GM23338 (cell line): ENCODE measurements at regions not wholly inside any gene's neighbourhood (a gene's known extent, or its start where the extent isn't known, plus 50 kb on each side); places are given as distances from the start of the nearest gene placed in this dataset.

Experiments used
- ATAC-seq: fragments of 200-7000 bp; cut with Tn5 transposase; 3 replicates; pipeline ENCODE4 v1.9.1; 2020
- DNase-seq: peaks from one replicate; pipeline ENCODE4 v3.0.0-alpha.2; 2015; ENCODE audit warnings: low spot score
- H2AFZ ChIP-seq: fragments of 200-600 bp; sonication (generic); 2 replicates; pipeline ENCODE4 v1.8.0; 2016; ENCODE audit warnings: antibody characterized with exemption, mild to moderate bottlenecking, moderate library complexity
- H3F3A ChIP-seq: fragments of 200-600 bp; sonication (generic); replicated peaks from 2 replicates; pipeline ENCODE4 v1.8.0; 2017; ENCODE audit warnings: antibody characterized with exemption, mixed run types, low read depth
- H3K27ac ChIP-seq: fragments of 200-600 bp; sonication (generic); 2 replicates; pipeline ENCODE4 v1.6.1; 2016; ENCODE audit warnings: low read depth
- H3K27me3 ChIP-seq: fragments of 200-600 bp; sonication (generic); 2 replicates; pipeline ENCODE4 v1.8.0; 2016; ENCODE audit warnings: mild to moderate bottlenecking, mixed run types, moderate library complexity; ENCODE audit not compliant: insufficient read depth
- H3K36me3 ChIP-seq: fragments of 200-600 bp; sonication (generic); 2 replicates; pipeline ENCODE4 v1.8.0; 2016; ENCODE audit warnings: mild to moderate bottlenecking; ENCODE audit not compliant: insufficient read depth
- H3K4me1 ChIP-seq: fragments of 200-600 bp; sonication (generic); 2 replicates; pipeline ENCODE4 v1.8.0; 2016; ENCODE audit warnings: mild to moderate bottlenecking, moderate library complexity; ENCODE audit not compliant: insufficient read depth
- H3K4me2 ChIP-seq: fragments of 200-600 bp; sonication (generic); 2 replicates; pipeline ENCODE4 v1.7.1; 2017; ENCODE audit warnings: mixed run types
- H3K4me3 ChIP-seq: fragments of 200-600 bp; sonication (generic); 2 replicates; pipeline ENCODE4 v1.6.1; 2016; ENCODE audit warnings: mixed run types
- H3K79me2 ChIP-seq: fragments of 200-600 bp; sonication (generic); replicated peaks from 2 replicates; pipeline ENCODE4 v1.8.0; 2017; ENCODE audit warnings: mild to moderate bottlenecking; ENCODE audit not compliant: insufficient read depth
- H3K9me2 ChIP-seq: fragments of 200-600 bp; sonication (generic); 2 replicates; pipeline ENCODE4 v1.8.0; 2017; ENCODE audit not compliant: insufficient read depth
- H4K20me1 ChIP-seq: fragments of 200-600 bp; sonication (generic); replicated peaks from 2 replicates; pipeline ENCODE4 v1.8.0; 2017; ENCODE audit warnings: mild to moderate bottlenecking; ENCODE audit not compliant: insufficient read depth
- H3K27ac Mint-ChIP-seq: 2 replicates; pipeline ENCODE4 v1.8.0; 2020; ENCODE audit warnings: inconsistent platforms, mild to moderate bottlenecking, moderate library complexity, mixed read lengths
- H3K27me3 Mint-ChIP-seq: 3 replicates; pipeline ENCODE4 v1.8.0; 2022; ENCODE audit warnings: low read depth, mild to moderate bottlenecking, moderate library complexity, mixed read lengths, inconsistent platforms; ENCODE audit not compliant: insufficient read depth, poor library complexity
- H3K36me3 Mint-ChIP-seq: 3 replicates; pipeline ENCODE4 v1.8.0; 2021; ENCODE audit warnings: low read depth, mild to moderate bottlenecking, inconsistent platforms, moderate library complexity, mixed read lengths
- H3K4me1 Mint-ChIP-seq: 3 replicates; pipeline ENCODE4 v1.8.0; 2020; ENCODE audit warnings: mild to moderate bottlenecking, inconsistent platforms, mixed read lengths
- H3K4me3 Mint-ChIP-seq: 3 replicates; pipeline ENCODE4 v1.8.0; 2021; ENCODE audit warnings: moderate library complexity, mild to moderate bottlenecking, inconsistent platforms, mixed read lengths
- H3K9me3 Mint-ChIP-seq: 3 replicates; pipeline ENCODE4 v1.8.0; 2020; ENCODE audit warnings: moderate library complexity, mild to moderate bottlenecking, inconsistent platforms, mixed read lengths
- ETS1 ChIP-seq: IDR thresholded peaks from 2 replicates; pipeline ENCODE4 v1.6.1; 2016; ENCODE audit warnings: antibody characterized with exemption
- EZH2 ChIP-seq: fragments of 200-600 bp; sonication (generic); IDR thresholded peaks from one replicate; pipeline ENCODE4 v1.8.0; 2017; ENCODE audit warnings: antibody characterized with exemption, mild to moderate bottlenecking, low read depth; ENCODE audit not compliant: unreplicated experiment
- EZH2phosphoT487 ChIP-seq: fragments of 200-600 bp; sonication (generic); IDR thresholded peaks from one replicate; pipeline ENCODE4 v1.8.1; 2018; ENCODE audit warnings: antibody characterized with exemption; ENCODE audit not compliant: unreplicated experiment
- JUNB ChIP-seq: IDR thresholded peaks from one replicate; pipeline ENCODE4 v1.6.1; 2016; ENCODE audit warnings: antibody characterized with exemption; ENCODE audit not compliant: unreplicated experiment
- NANOG ChIP-seq: IDR thresholded peaks from 2 replicates; pipeline ENCODE4 v1.6.1; 2016; ENCODE audit warnings: antibody characterized with exemption, borderline replicate concordance
- POLR2AphosphoS5 ChIP-seq: IDR thresholded peaks from 2 replicates; pipeline ENCODE4 v1.6.1; 2016; ENCODE audit warnings: antibody characterized with exemption, low read depth
- STAT1 ChIP-seq: IDR thresholded peaks from one replicate; pipeline ENCODE4 v1.6.1; 2016; ENCODE audit warnings: antibody characterized with exemption; ENCODE audit not compliant: unreplicated experiment
- ZNF114 ChIP-seq: fragments of 250-450 bp; sonication (Bioruptor Pico); IDR thresholded peaks from 2 replicates; pipeline ENCODE4 v1.5.0; 2020; ENCODE audit warnings: mild to moderate bottlenecking, moderate library complexity
- ZNF331 ChIP-seq: fragments of 250-450 bp; sonication (Bioruptor Pico); IDR thresholded peaks from 2 replicates; pipeline ENCODE4 v1.5.0; 2020; ENCODE audit warnings: low read depth, mild to moderate bottlenecking, moderate library complexity
- ZNF462 ChIP-seq: fragments of 250-450 bp; sonication (Bioruptor Pico); IDR thresholded peaks from 2 replicates; pipeline ENCODE4 v1.5.0; 2020; ENCODE audit warnings: mild to moderate bottlenecking, moderate library complexity
- TF ChIP-seq, protein P1 (sequence below): IDR thresholded peaks from one replicate; pipeline ENCODE4 v1.6.1; 2018; ENCODE audit warnings: antibody characterized with exemption; ENCODE audit not compliant: unreplicated experiment
- TF ChIP-seq, protein P2 (sequence below), 2 experiments: fragments of 200-600 bp in 1 of 2; sonication (generic) in 1 of 2; conservative IDR thresholded peaks; 2 replicates each; pipeline versions ENCODE4 v1.5.1 to v1.6.1; 2016 to 2017; ENCODE audit warnings: antibody characterized with exemption in 2 of 2, low read depth in 2 of 2, mild to moderate bottlenecking in 2 of 2, moderate library complexity in 1 of 2

- TF ChIP-seq POLR2AphosphoS5, result no peak
- TF ChIP-seq, protein P1, sequence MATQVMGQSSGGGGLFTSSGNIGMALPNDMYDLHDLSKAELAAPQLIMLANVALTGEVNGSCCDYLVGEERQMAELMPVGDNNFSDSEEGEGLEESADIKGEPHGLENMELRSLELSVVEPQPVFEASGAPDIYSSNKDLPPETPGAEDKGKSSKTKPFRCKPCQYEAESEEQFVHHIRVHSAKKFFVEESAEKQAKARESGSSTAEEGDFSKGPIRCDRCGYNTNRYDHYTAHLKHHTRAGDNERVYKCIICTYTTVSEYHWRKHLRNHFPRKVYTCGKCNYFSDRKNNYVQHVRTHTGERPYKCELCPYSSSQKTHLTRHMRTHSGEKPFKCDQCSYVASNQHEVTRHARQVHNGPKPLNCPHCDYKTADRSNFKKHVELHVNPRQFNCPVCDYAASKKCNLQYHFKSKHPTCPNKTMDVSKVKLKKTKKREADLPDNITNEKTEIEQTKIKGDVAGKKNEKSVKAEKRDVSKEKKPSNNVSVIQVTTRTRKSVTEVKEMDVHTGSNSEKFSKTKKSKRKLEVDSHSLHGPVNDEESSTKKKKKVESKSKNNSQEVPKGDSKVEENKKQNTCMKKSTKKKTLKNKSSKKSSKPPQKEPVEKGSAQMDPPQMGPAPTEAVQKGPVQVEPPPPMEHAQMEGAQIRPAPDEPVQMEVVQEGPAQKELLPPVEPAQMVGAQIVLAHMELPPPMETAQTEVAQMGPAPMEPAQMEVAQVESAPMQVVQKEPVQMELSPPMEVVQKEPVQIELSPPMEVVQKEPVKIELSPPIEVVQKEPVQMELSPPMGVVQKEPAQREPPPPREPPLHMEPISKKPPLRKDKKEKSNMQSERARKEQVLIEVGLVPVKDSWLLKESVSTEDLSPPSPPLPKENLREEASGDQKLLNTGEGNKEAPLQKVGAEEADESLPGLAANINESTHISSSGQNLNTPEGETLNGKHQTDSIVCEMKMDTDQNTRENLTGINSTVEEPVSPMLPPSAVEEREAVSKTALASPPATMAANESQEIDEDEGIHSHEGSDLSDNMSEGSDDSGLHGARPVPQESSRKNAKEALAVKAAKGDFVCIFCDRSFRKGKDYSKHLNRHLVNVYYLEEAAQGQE, result no peak
- TF ChIP-seq EZH2, result no peak
- no peak for TF ChIP-seq EZH2phosphoT487
- TF ChIP-seq, protein P2, sequence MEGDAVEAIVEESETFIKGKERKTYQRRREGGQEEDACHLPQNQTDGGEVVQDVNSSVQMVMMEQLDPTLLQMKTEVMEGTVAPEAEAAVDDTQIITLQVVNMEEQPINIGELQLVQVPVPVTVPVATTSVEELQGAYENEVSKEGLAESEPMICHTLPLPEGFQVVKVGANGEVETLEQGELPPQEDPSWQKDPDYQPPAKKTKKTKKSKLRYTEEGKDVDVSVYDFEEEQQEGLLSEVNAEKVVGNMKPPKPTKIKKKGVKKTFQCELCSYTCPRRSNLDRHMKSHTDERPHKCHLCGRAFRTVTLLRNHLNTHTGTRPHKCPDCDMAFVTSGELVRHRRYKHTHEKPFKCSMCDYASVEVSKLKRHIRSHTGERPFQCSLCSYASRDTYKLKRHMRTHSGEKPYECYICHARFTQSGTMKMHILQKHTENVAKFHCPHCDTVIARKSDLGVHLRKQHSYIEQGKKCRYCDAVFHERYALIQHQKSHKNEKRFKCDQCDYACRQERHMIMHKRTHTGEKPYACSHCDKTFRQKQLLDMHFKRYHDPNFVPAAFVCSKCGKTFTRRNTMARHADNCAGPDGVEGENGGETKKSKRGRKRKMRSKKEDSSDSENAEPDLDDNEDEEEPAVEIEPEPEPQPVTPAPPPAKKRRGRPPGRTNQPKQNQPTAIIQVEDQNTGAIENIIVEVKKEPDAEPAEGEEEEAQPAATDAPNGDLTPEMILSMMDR (conservative IDR thresholded peaks at IDR 0.05; ENCODE audit: low read depth in 2 of 2), result no peak
- TF ChIP-seq STAT1, result no peak
- TF ChIP-seq JUNB, result no peak
- TF ChIP-seq ZNF114 (CRISPR knock-in tag), result no peak
- TF ChIP-seq ETS1, result no peak
These were observed 1074.4 kb downstream of the CDH9 start (continued) for GRCh38 chr5:25964009-25964372.

- H3K79me2 ChIP-seq, result no peaks in the 10 kb centered on the region
- Mint-ChIP-seq H3K4me1 (peaks cover 5% of the 10 kb centered on the region; the same call in 1 of the 3 replicates), H3K4me3 (no peak overlapping the region), H3K27me3 (no peaks in the 10 kb centered on the region), H3K36me3 (peaks cover 5% of the 10 kb centered on the region; the same call in 2 of the 3 replicates), H3K9me3 (peaks cover 5% of the 10 kb centered on the region; the same call in 2 of the 3 replicates), H3K27ac (no peak overlapping the region)
- no peaks in the 10 kb centered on the region for H3K9me2 ChIP-seq
- no peak overlapping the region for H3K27ac ChIP-seq
- H3K36me3 ChIP-seq, result peaks cover 9% of the 10 kb centered on the region; the same call in 1 of the 2 replicates
- H3K4me1 ChIP-seq, result no peaks in the 10 kb centered on the region; the same call in 1 of the 2 replicates
- no peak overlapping the region for H3K4me3 ChIP-seq
- DNase-seq (no peak), ATAC-seq (no peak)
- H3K4me2 ChIP-seq, result no peak overlapping the region
- no peak overlapping the region for H2AFZ ChIP-seq
- no peaks in the 10 kb centered on the region for H3F3A ChIP-seq
- no peaks in the 10 kb centered on the region for H3K27me3 ChIP-seq
- no peaks in the 10 kb centered on the region for H4K20me1 ChIP-seq
- no peak for TF ChIP-seq STAT1
- TF ChIP-seq JUNB, result no peak
- TF ChIP-seq NANOG, result no peak
- TF ChIP-seq ZNF114 (CRISPR knock-in tag), result no peak
- TF ChIP-seq POLR2AphosphoS5, result no peak
- TF ChIP-seq EZH2phosphoT487, result no peak
- no peak for TF ChIP-seq ZNF331 (CRISPR knock-in tag)
- TF ChIP-seq ZNF462, result no peak
These were observed 1075.0 kb downstream of the CDH9 start for GRCh38 chr5:25963251-25964008.
